IMR-90 (cell line): ENCODE measurements at regions not wholly inside any gene's neighbourhood (a gene's known extent, or its start where the extent isn't known, plus 50 kb on each side); places are given as distances from the start of the nearest gene placed in this dataset.

Source experiments
- ATAC-seq: fragments of 200-7000 bp; cut with Tn5 transposase; 2 replicates; pipeline ENCODE4 v1.9.1; 2020; ENCODE audit warnings: low read depth, mild to moderate bottlenecking, moderate library complexity
- BruUV-seq: library from RNA; stranded (reverse); fragments of 400-500 nt; replicated peaks from 2 replicates; lab custom pipeline; 2021; lab: Mats Ljungman, UMichigan
- CTCF ChIA-PET: fragments of 300-600 bp; formaldehyde crosslinking; extraction: SDS; loops from one replicate; lab custom pipeline; 2021; ENCODE audit warnings: antibody characterized with exemption; lab: Yijun Ruan, JAX
- POLR2A ChIA-PET: fragments of 300-600 bp; sonication (Branson Sonifier 250); formaldehyde crosslinking; loops from one replicate; lab custom pipeline; 2022; ENCODE audit warnings: antibody characterized with exemption; ENCODE audit not compliant: unreplicated experiment; lab: Charles Lee
- DNase-seq: peaks from one replicate; pipeline ENCODE4 v3.0.0; 2013
- H2AFZ ChIP-seq: replicated peaks from 2 replicates; pipeline ENCODE3; 2013; ENCODE audit warnings: low read length, mild to moderate bottlenecking; ENCODE audit not compliant: poor library complexity
- H2AK5ac ChIP-seq: 2 replicates; pipeline ENCODE4 v1.6.1; 2013; ENCODE audit warnings: low read depth, low read length, inconsistent platforms
- H2AK9ac ChIP-seq: replicated peaks from 2 replicates; pipeline ENCODE3; 2013; ENCODE audit warnings: mild to moderate bottlenecking, low read depth, low read length, moderate library complexity; ENCODE audit not compliant: poor library complexity
- H2BK120ac ChIP-seq: 2 replicates; pipeline ENCODE4 v1.6.1; 2013; ENCODE audit warnings: low read depth, low read length, inconsistent platforms
- H2BK15ac ChIP-seq: 3 replicates; pipeline ENCODE4 v1.6.1; 2013; ENCODE audit warnings: low read depth, low read length, inconsistent platforms
- H2BK20ac ChIP-seq: 2 replicates; pipeline ENCODE4 v1.6.1; 2013; ENCODE audit warnings: low read depth, mild to moderate bottlenecking, inconsistent platforms, low read length, moderate library complexity
- H2BK5ac ChIP-seq: 2 replicates; pipeline ENCODE4 v1.6.1; 2013; ENCODE audit warnings: mild to moderate bottlenecking, low read depth, low read length, inconsistent platforms; ENCODE audit not compliant: poor library complexity, severe bottlenecking
- H3K14ac ChIP-seq: replicated peaks from 2 replicates; pipeline ENCODE4 v1.6.1; 2013; ENCODE audit warnings: low read depth, low read length, inconsistent platforms
- H3K18ac ChIP-seq: 2 replicates; pipeline ENCODE4 v1.6.1; 2013; ENCODE audit warnings: low read depth, low read length, control low read depth
- H3K23ac ChIP-seq: 2 replicates; pipeline ENCODE4 v1.6.1; 2013; ENCODE audit warnings: low read depth, low read length, inconsistent platforms
- H3K27ac ChIP-seq: 2 replicates; pipeline ENCODE4 v1.5.1; 2013; ENCODE audit warnings: mild to moderate bottlenecking, control low read depth, low read length; ENCODE audit not compliant: insufficient read depth
- H3K27me3 ChIP-seq: 2 replicates; pipeline ENCODE4 v1.6.1; 2013; ENCODE audit warnings: low read length; ENCODE audit not compliant: control insufficient read depth, insufficient read depth
- H3K36me3 ChIP-seq: 2 replicates; pipeline ENCODE4 v1.6.1; 2013; ENCODE audit warnings: low read length, mixed read lengths; ENCODE audit not compliant: control insufficient read depth, insufficient read depth
- H3K4ac ChIP-seq: 2 replicates; pipeline ENCODE4 v1.6.1; 2013; ENCODE audit warnings: low read depth, low read length, inconsistent platforms
- H3K4me1 ChIP-seq: 2 replicates; pipeline ENCODE4 v1.6.1; 2013; ENCODE audit warnings: low read length, mixed read lengths; ENCODE audit not compliant: control insufficient read depth, insufficient read depth
- H3K4me2 ChIP-seq: 2 replicates; pipeline ENCODE4 v1.6.1; 2013; ENCODE audit warnings: low read depth, mild to moderate bottlenecking, control low read depth, low read length, moderate library complexity
- H3K4me3 ChIP-seq: 2 replicates; pipeline ENCODE4 v1.5.1; 2013; ENCODE audit warnings: low read depth, mild to moderate bottlenecking, control low read depth, low read length, moderate library complexity; ENCODE audit not compliant: insufficient read depth
- H3K56ac ChIP-seq: 2 replicates; pipeline ENCODE4 v1.6.1; 2013; ENCODE audit warnings: low read length, inconsistent platforms; ENCODE audit not compliant: insufficient read depth; ENCODE audit errors: extremely low read depth
- H3K79me1 ChIP-seq, 2 experiments: 2 replicates each; pipeline ENCODE4 v1.6.1; 2013; ENCODE audit warnings: low read length in 2 of 2, inconsistent platforms in 1 of 2, low read depth in 1 of 2
- H3K9ac ChIP-seq: 2 replicates; pipeline ENCODE4 v1.6.1; 2013; ENCODE audit warnings: low read depth, low read length, control low read depth
- H3K9me1 ChIP-seq: 2 replicates; pipeline ENCODE4 v1.6.1; 2013; ENCODE audit warnings: low read length, inconsistent platforms; ENCODE audit not compliant: insufficient read depth
- H3K9me3 ChIP-seq: 2 replicates; pipeline ENCODE4 v1.6.1; 2013; ENCODE audit warnings: low read length; ENCODE audit not compliant: control insufficient read depth, insufficient read depth
- H4K20me1 ChIP-seq: 2 replicates; pipeline ENCODE4 v1.6.1; 2013; ENCODE audit warnings: low read length, inconsistent platforms; ENCODE audit not compliant: insufficient read depth
- H4K5ac ChIP-seq: 2 replicates; pipeline ENCODE4 v1.6.1; 2013; ENCODE audit warnings: mild to moderate bottlenecking, low read depth, low read length, control low read depth
- H4K8ac ChIP-seq, 2 experiments: 2 replicates each; pipeline ENCODE4 v1.6.1; 2013; ENCODE audit warnings: low read depth in 2 of 2, low read length in 2 of 2, control low read depth in 1 of 2, inconsistent platforms in 1 of 2
- H4K91ac ChIP-seq: 2 replicates; pipeline ENCODE4 v1.6.1; 2013; ENCODE audit warnings: low read depth, low read length, inconsistent platforms; ENCODE audit not compliant: insufficient read depth
- BHLHE40 ChIP-seq: fragments of 150-350 bp; IDR thresholded peaks from 2 replicates; pipeline ENCODE4 v1.6.1; 2016; ENCODE audit warnings: mild to moderate bottlenecking, low read depth, low read length
- CEBPB ChIP-seq: IDR thresholded peaks from 2 replicates; pipeline ENCODE4 v1.6.1; 2012; ENCODE audit warnings: low read depth, low read length, improper control_type of control experiment
- CHD1 ChIP-seq: IDR thresholded peaks from 2 replicates; pipeline ENCODE4 v1.6.1; 2012; ENCODE audit warnings: low read depth, low read length, improper control_type of control experiment
- CTCF ChIP-seq: conservative IDR thresholded peaks from 2 replicates; pipeline ENCODE4 v1.5.1; 2012; ENCODE audit warnings: mild to moderate bottlenecking, low read depth, low read length, improper control_type of control experiment
- ELK1 ChIP-seq: fragments of 150-350 bp; IDR thresholded peaks from 2 replicates; pipeline ENCODE4 v1.6.1; 2016; ENCODE audit warnings: low read depth, mild to moderate bottlenecking, low read length, moderate library complexity, borderline replicate concordance
- FOS ChIP-seq: fragments of 150-350 bp; IDR thresholded peaks from 2 replicates; pipeline ENCODE4 v1.6.1; 2016; ENCODE audit warnings: low read depth, low read length
- MAFK ChIP-seq: IDR thresholded peaks from 2 replicates; pipeline ENCODE4 v1.6.1; 2012; ENCODE audit warnings: low read depth, low read length, improper control_type of control experiment
- MAZ ChIP-seq: IDR thresholded peaks from 2 replicates; pipeline ENCODE4 v1.6.1; 2012; ENCODE audit warnings: low read depth, mild to moderate bottlenecking, low read length, improper control_type of control experiment, moderate library complexity, borderline replicate concordance
- MXI1 ChIP-seq: IDR thresholded peaks from 2 replicates; pipeline ENCODE4 v1.6.1; 2012; ENCODE audit warnings: low read depth, mild to moderate bottlenecking, low read length, moderate library complexity, borderline replicate concordance
- NFE2L2 ChIP-seq: fragments of 150-350 bp; IDR thresholded peaks from 2 replicates; pipeline ENCODE4 v1.6.1; 2016; ENCODE audit warnings: low read depth, mild to moderate bottlenecking, low read length
- POLR2A ChIP-seq: IDR thresholded peaks from 2 replicates; pipeline ENCODE4 v1.6.1; 2012; ENCODE audit warnings: mild to moderate bottlenecking, low read depth, low read length
- RAD21 ChIP-seq: IDR thresholded peaks from 2 replicates; pipeline ENCODE4 v1.6.1; 2012; ENCODE audit warnings: low read length, improper control_type of control experiment
- RCOR1 ChIP-seq: IDR thresholded peaks from 2 replicates; pipeline ENCODE4 v1.6.1; 2012; ENCODE audit warnings: mild to moderate bottlenecking, low read length, improper control_type of control experiment; ENCODE audit not compliant: insufficient replicate concordance
- SMC3 ChIP-seq: fragments of 150-350 bp; IDR thresholded peaks from 2 replicates; pipeline ENCODE4 v1.6.1; 2016; ENCODE audit warnings: low read depth, mild to moderate bottlenecking, antibody characterized with exemption, low read length, moderate library complexity
- WGBS, 2 experiments: methylation state at CpG; one replicate each; pipeline versions ENCODE4 v1.1.5 to v1.1.7; 2013; ENCODE audit warnings: missing lambda C conversion rate in 2 of 2; ENCODE audit not compliant: insufficient read length in 1 of 2; ENCODE audit errors: extremely low coverage in 2 of 2; 5-methylcytosine and 5-hydroxymethylcytosine counted together
- dilution Hi-C: fragments of 300-500 bp; cut with HindIII; formaldehyde crosslinking; loops from one replicate; pipeline ENCODE4 v1.14.3; 2018; ENCODE audit warnings: low sequenced_read_pairs; ENCODE audit not compliant: unreplicated experiment
- in situ Hi-C: fragments of 300-500 bp; cut with MboI; formaldehyde crosslinking; loops from 3 replicates; pipeline ENCODE4 v1.14.3; 2019; ENCODE audit warnings: low sequenced_read_pairs, inconsistent platforms, mixed read lengths
- intact Hi-C: fragments of 100-400 bp; cut with micrococcal nuclease; formaldehyde crosslinking; loops from 2 replicates; pipeline ENCODE4 v1.10.0; 2022
- TF ChIP-seq, protein P1 (sequence below): fragments of 150-350 bp; IDR thresholded peaks from 2 replicates; pipeline ENCODE4 v1.6.1; 2017; ENCODE audit warnings: mild to moderate bottlenecking, antibody characterized with exemption, low read length, low read depth

- no peak for ATAC-seq
- no peak overlapping the region for H3K4me2 ChIP-seq
These were observed 234.9 kb downstream of the BCL11A start for GRCh38 chr2:60318544-60318943.

More at GRCh38 chr2:60318544-60318943, 234.9 kb downstream of the BCL11A start:
- no peaks in the 10 kb centered on the region for H3K79me1 ChIP-seq
- ChIA-PET POLR2A (no interaction called here), CTCF (no interaction called here)
- H3K18ac ChIP-seq, result no peak overlapping the region
- H3K9me3 ChIP-seq, result no peaks in the 10 kb centered on the region
- no peak overlapping the region for H2BK5ac ChIP-seq
- H3K23ac ChIP-seq, result no peak overlapping the region
- dilution Hi-C loops, result no loop called here
- H2AFZ ChIP-seq, result no peak overlapping the region
- no CpG with 5 or more reads among the region's 9 CpGs for WGBS, 2 experiments
- H3K9ac ChIP-seq, result no peak overlapping the region
- H3K14ac ChIP-seq, result no peak overlapping the region
- H3K27me3 ChIP-seq, result no peaks in the 10 kb centered on the region
- TF ChIP-seq MAFK (no peak), RCOR1 (no peak), MAZ (no peak), CHD1 (no peak), POLR2A (no peak), NFE2L2 (no peak), CEBPB (no peak), ELK1 (no peak), CTCF (no peak), MXI1 (no peak), FOS (no peak), BHLHE40 (no peak), SMC3 (no peak), RAD21 (no peak)
- TF ChIP-seq, protein P1, sequence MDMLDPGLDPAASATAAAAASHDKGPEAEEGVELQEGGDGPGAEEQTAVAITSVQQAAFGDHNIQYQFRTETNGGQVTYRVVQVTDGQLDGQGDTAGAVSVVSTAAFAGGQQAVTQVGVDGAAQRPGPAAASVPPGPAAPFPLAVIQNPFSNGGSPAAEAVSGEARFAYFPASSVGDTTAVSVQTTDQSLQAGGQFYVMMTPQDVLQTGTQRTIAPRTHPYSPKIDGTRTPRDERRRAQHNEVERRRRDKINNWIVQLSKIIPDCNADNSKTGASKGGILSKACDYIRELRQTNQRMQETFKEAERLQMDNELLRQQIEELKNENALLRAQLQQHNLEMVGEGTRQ, result no peak
- intact Hi-C loops, result no loop called here
- H2AK5ac ChIP-seq, result no peak overlapping the region
- no peak overlapping the region for H3K27ac ChIP-seq
- no peak overlapping the region for H3K56ac ChIP-seq
- no peaks in the 10 kb centered on the region for H4K20me1 ChIP-seq
- DNase-seq, result no peak
- no peak overlapping the region for H2BK20ac ChIP-seq
- H4K91ac ChIP-seq, result no peak overlapping the region
- H2AK9ac ChIP-seq, result no peak overlapping the region
- no TSS peak for BruUV-seq
- H4K8ac ChIP-seq, result no peak overlapping the region
- no peak overlapping the region for H2BK120ac ChIP-seq
- H3K36me3 ChIP-seq, result no peaks in the 10 kb centered on the region
- in situ Hi-C loops, result no loop called here
- no peak overlapping the region for H4K5ac ChIP-seq
- no peak overlapping the region for H3K4me3 ChIP-seq
- H3K9me1 ChIP-seq, result no peaks in the 10 kb centered on the region
- no peak overlapping the region for H2BK15ac ChIP-seq
- H3K4ac ChIP-seq, result no peak overlapping the region
- no peaks in the 10 kb centered on the region for H3K4me1 ChIP-seq
